Naive thymus-derived CD4-positive, alpha-beta T cell (primary cell): ENCODE measurements at regions not wholly inside any gene's neighbourhood (a gene's known extent, or its start where the extent isn't known, plus 50 kb on each side); places are given as distances from the start of the nearest gene placed in this dataset.

Experiments
- ATAC-seq: fragments of 150-1000 bp; cut with Tn5 transposase; 2 replicates; pipeline ENCODE4 v1.10.0; 2021; ENCODE audit warnings: mild to moderate bottlenecking, moderate library complexity
- CTCF ChIA-PET: fragments of 350-600 bp; sonication (Branson Sonifier 250); formaldehyde crosslinking; loops from one replicate; lab custom pipeline; 2021; ENCODE audit warnings: antibody characterized with exemption; lab: Charles Lee
- POLR2A ChIA-PET: fragments of 350-600 bp; sonication (Branson Sonifier 250); formaldehyde crosslinking; loops from one replicate; lab custom pipeline; 2021; ENCODE audit warnings: antibody characterized with exemption, inconsistent platforms; lab: Charles Lee
- DNase-seq, 9 donors: peaks; one replicate each; pipeline versions ENCODE4 v3.0.0 to v3.0.0-alpha.2; 2020 to 2022; ENCODE audit warnings: mixed read lengths in 1 of 9
- H3K27ac ChIP-seq: one replicate; pipeline ENCODE4 v1.7.0; 2013; ENCODE audit warnings: mild to moderate bottlenecking, low read depth, low read length, moderate library complexity
- H3K27me3 ChIP-seq, 2 donors: one replicate each; pipeline ENCODE4 v1.7.0; 2013; ENCODE audit warnings: low read length in 2 of 2, mild to moderate bottlenecking in 2 of 2, moderate library complexity in 2 of 2; ENCODE audit not compliant: control insufficient read depth in 2 of 2, insufficient read depth in 2 of 2
- H3K36me3 ChIP-seq, 3 experiments: 1 replicate in 2 of 3; 2 replicates in 1 of 3; pipeline ENCODE4 v1.7.0; 2013; ENCODE audit warnings: low read length in 3 of 3, mild to moderate bottlenecking in 3 of 3, moderate library complexity in 1 of 3; ENCODE audit not compliant: insufficient read depth in 3 of 3, control insufficient read depth in 2 of 3
- H3K4me1 ChIP-seq, 2 donors: one replicate each; pipeline ENCODE4 v1.7.0; 2013; ENCODE audit warnings: low read length in 2 of 2, mild to moderate bottlenecking in 2 of 2, moderate library complexity in 1 of 2; ENCODE audit not compliant: control insufficient read depth in 2 of 2, insufficient read depth in 2 of 2
- H3K4me3 ChIP-seq: 2 replicates; pipeline ENCODE4 v1.7.0; 2013; ENCODE audit warnings: mild to moderate bottlenecking, low read length
- H3K9me3 ChIP-seq, 3 experiments: 1 replicate in 2 of 3; 2 replicates in 1 of 3; pipeline ENCODE4 v1.7.0; 2013; ENCODE audit warnings: low read length in 3 of 3; ENCODE audit not compliant: control insufficient read depth in 2 of 3
- H3K27ac Mint-ChIP-seq, 9 donors: one replicate each; pipeline ENCODE4 v1.8.0; 2020 to 2022; ENCODE audit warnings: mixed read lengths in 9 of 9, mild to moderate bottlenecking in 8 of 9, moderate library complexity in 5 of 9, inconsistent platforms in 2 of 9
- H3K27me3 Mint-ChIP-seq, 5 donors: one replicate each; pipeline ENCODE4 v1.8.0; 2021 to 2022; ENCODE audit warnings: mixed read lengths in 5 of 5, mild to moderate bottlenecking in 1 of 5
- H3K36me3 Mint-ChIP-seq, 5 donors: one replicate each; pipeline ENCODE4 v1.8.0; 2020 to 2022; ENCODE audit warnings: mixed read lengths in 5 of 5, mild to moderate bottlenecking in 3 of 5, inconsistent platforms in 1 of 5
- H3K4me1 Mint-ChIP-seq, 7 donors: one replicate each; pipeline ENCODE4 v1.8.0; 2020 to 2022; ENCODE audit warnings: mixed read lengths in 7 of 7, mild to moderate bottlenecking in 3 of 7, inconsistent platforms in 1 of 7
- H3K4me3 Mint-ChIP-seq, 10 donors: one replicate each; pipeline ENCODE4 v1.8.0; 2020 to 2022; ENCODE audit warnings: mild to moderate bottlenecking in 10 of 10, mixed read lengths in 10 of 10, moderate library complexity in 6 of 10, inconsistent platforms in 2 of 10
- H3K9me3 Mint-ChIP-seq, 11 donors: one replicate each; pipeline ENCODE4 v1.8.0; 2020 to 2022; ENCODE audit warnings: mixed read lengths in 11 of 11, mild to moderate bottlenecking in 4 of 11, inconsistent platforms in 1 of 11, moderate library complexity in 1 of 11
- intact Hi-C, 2 donors: fragments of 100-400 bp; cut with micrococcal nuclease; formaldehyde crosslinking; loops; one replicate each; pipeline ENCODE4 v1.15.1; 2023

GRCh38 chr18:34651586-34652369, 58.3 kb upstream of the DTNA start:
- POLR2A ChIA-PET: no interaction called here
- intact Hi-C loops: no loop called here
- Histone ChIP-seq H3K4me3 (no peak overlapping the region), H3K4me1 (no peaks in the 10 kb centered on the region), H3K36me3 (no peaks in the 10 kb centered on the region), H3K9me3 (no peaks in the 10 kb centered on the region), H3K27ac (no peak overlapping the region), H3K27me3 (no peaks in the 10 kb centered on the region)
- Mint-ChIP-seq H3K4me3 (no peak overlapping the region), H3K4me1 (peaks cover 0 to 2% (median 0%) of the 10 kb centered on the region in 7 donors), H3K27me3 (peaks cover 2 to 32% (median 6%) of the 10 kb centered on the region in 5 donors), H3K27ac (no peak overlapping the region), H3K9me3 (peaks cover 0 to 3% (median 0%) of the 10 kb centered on the region in 11 donors), H3K36me3 (peaks cover 0 to 3% (median 0%) of the 10 kb centered on the region in 5 donors)
- DNase-seq (no peak), ATAC-seq (no peak)
- CTCF ChIA-PET: no interaction called here

DNA sequence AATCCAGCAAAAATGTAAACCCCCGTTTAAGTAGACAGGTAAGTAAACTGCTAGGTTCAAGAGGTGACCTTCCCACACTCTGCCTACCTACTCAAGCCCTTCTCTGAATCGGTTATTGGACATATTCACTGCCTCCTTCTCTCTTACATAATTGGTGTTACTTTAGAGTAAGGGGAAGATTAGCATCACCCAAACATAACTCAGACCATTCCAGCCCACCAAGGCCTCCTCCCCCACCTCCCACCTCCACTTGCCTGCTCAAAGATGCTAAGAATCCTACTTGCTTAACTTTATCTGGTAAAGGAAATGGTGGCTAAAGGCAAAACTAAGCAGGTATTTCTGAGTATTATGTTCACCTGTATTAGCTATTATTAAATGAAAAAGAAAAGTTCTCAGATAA, 55.0 kb upstream of the DTNA start:
- CTCF ChIA-PET: no interaction called here
- no peak overlapping the region for H3K4me3 Mint-ChIP-seq
- POLR2A ChIA-PET: no interaction called here
- Histone ChIP-seq H3K9me3 (no peaks in the 10 kb centered on the region), H3K4me1 (no peaks in the 10 kb centered on the region), H3K4me3 (no peak overlapping the region), H3K27ac (no peak overlapping the region), H3K36me3 (no peaks in the 10 kb centered on the region), H3K27me3 (no peaks in the 10 kb centered on the region)
- intact Hi-C loops: no loop called here
- H3K27me3 Mint-ChIP-seq: peaks cover 7 to 34% (median 14%) of the 10 kb centered on the region in 5 donors
- H3K9me3 Mint-ChIP-seq: peaks cover 0 to 3% (median 0%) of the 10 kb centered on the region in 11 donors
- DNase-seq (no peak), ATAC-seq (no peak)
- peaks cover 0 to 3% (median 0%) of the 10 kb centered on the region in 5 donors for H3K36me3 Mint-ChIP-seq
- no peak overlapping the region for H3K27ac Mint-ChIP-seq
- H3K4me1 Mint-ChIP-seq: peaks cover 0 to 2% (median 0%) of the 10 kb centered on the region in 7 donors

- Histone ChIP-seq H3K4me1 (no peaks in the 10 kb centered on the region), H3K4me3 (no peak overlapping the region), H3K9me3 (no peaks in the 10 kb centered on the region), H3K27me3 (no peaks in the 10 kb centered on the region), H3K27ac (no peak overlapping the region), H3K36me3 (no peaks in the 10 kb centered on the region)
- intact Hi-C loops: no loop called here
- CTCF ChIA-PET: no interaction called here
- POLR2A ChIA-PET: no interaction called here
- ATAC-seq: no peak
- DNase-seq: no peak
- peaks cover 13 to 26% (median 21%) of the 10 kb centered on the region in 5 donors for H3K27me3 Mint-ChIP-seq
- no peaks in the 10 kb centered on the region for H3K4me1 Mint-ChIP-seq
- H3K4me3 Mint-ChIP-seq: no peak overlapping the region
- no peaks in the 10 kb centered on the region for H3K36me3 Mint-ChIP-seq
- no peak overlapping the region for H3K27ac Mint-ChIP-seq
- no peaks in the 10 kb centered on the region for H3K9me3 Mint-ChIP-seq
Measured at GRCh38 chr18:34657860-34658500, 52.1 kb upstream of the DTNA start.

- ATAC-seq (peak; percentile 61), DNase-seq (no peak)
- H3K36me3 ChIP-seq: no peaks in the 10 kb centered on the region
- POLR2A ChIA-PET: no interaction called here
- no peaks in the 10 kb centered on the region for H3K27me3 ChIP-seq
- intact Hi-C loops: no loop called here
- Mint-ChIP-seq H3K36me3 (no peaks in the 10 kb centered on the region), H3K4me3 (no peak overlapping the region), H3K4me1 (no peaks in the 10 kb centered on the region), H3K9me3 (no peaks in the 10 kb centered on the region), H3K27me3 (peaks cover 13 to 26% (median 21%) of the 10 kb centered on the region in 5 donors), H3K27ac (no peak overlapping the region)
- H3K27ac ChIP-seq: no peak overlapping the region
- no peaks in the 10 kb centered on the region for H3K4me1 ChIP-seq
- no peaks in the 10 kb centered on the region for H3K9me3 ChIP-seq
- CTCF ChIA-PET: interaction anchor here (1.1 kb wide), 1 partner anchor 9 kb away, joined by 3 read pairs; no protein-coding TSS in a partner anchor
- no peak overlapping the region for H3K4me3 ChIP-seq
Measured at GRCh38 chr18:34659579-34660517, 50.2 kb upstream of the DTNA start.
